ENCODE measurements at regions not wholly inside any gene's neighbourhood (a gene's known extent, or its start where the extent isn't known, plus 50 kb on each side); places are given as distances from the start of the nearest gene placed in this dataset.

DNA sequence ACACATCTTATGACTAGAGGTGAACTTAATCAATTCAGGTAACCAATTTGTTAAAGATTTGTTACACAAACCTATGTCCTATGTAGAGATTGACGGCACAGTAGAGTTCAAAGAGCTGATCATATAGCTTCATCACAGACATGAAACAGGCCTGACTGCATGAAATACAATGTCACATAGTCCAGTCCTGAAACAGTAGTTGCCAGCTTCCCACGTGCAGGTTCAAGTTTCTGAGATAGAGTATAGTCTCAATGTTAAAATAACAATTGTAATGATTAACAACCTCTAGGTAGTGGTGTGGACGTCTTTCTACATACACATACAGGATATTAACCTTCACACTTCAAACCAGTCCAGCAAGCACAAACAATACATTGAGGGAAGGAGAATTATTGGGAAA, 640.7 kb upstream of the SOX9 start:
- Histone ChIP-seq H3K27me3 (no peaks in the 10 kb centered on the region), H3K27ac (no peak overlapping the region), H3K4me3 (no peak overlapping the region), H3K4me1 (no peaks in the 10 kb centered on the region), H3K9me3 (no peaks in the 10 kb centered on the region), H3K36me3 (no peaks in the 10 kb centered on the region)
- no peak for TF ChIP-seq POLR2A (IDR thresholded peaks at IDR 0.05)
- TF ChIP-seq, protein P1, sequence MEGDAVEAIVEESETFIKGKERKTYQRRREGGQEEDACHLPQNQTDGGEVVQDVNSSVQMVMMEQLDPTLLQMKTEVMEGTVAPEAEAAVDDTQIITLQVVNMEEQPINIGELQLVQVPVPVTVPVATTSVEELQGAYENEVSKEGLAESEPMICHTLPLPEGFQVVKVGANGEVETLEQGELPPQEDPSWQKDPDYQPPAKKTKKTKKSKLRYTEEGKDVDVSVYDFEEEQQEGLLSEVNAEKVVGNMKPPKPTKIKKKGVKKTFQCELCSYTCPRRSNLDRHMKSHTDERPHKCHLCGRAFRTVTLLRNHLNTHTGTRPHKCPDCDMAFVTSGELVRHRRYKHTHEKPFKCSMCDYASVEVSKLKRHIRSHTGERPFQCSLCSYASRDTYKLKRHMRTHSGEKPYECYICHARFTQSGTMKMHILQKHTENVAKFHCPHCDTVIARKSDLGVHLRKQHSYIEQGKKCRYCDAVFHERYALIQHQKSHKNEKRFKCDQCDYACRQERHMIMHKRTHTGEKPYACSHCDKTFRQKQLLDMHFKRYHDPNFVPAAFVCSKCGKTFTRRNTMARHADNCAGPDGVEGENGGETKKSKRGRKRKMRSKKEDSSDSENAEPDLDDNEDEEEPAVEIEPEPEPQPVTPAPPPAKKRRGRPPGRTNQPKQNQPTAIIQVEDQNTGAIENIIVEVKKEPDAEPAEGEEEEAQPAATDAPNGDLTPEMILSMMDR (IDR thresholded peaks at IDR 0.05), result no peak
- no peak for DNase-seq

DNA sequence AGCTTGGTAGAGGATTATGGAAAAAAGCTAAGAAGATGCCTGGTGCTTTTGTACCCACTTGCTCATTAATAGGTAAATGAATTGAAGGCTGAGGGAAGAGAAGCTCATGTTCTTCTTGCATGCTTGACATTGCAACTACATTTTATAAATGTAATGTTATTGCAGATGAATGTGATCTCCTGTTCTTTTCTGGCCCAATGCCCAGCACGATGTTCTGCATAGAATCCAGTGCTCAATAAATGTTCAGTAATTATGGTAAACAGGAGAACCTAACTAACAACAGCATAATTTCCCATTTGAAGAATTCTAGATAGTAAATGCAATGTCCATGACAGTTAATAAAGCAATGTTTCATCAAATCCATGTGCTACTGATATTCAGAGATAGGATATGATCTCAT, 638.2 kb upstream of the SOX9 start:
- Histone ChIP-seq H3K27me3 (no peaks in the 10 kb centered on the region), H3K4me3 (no peak overlapping the region), H3K27ac (no peak overlapping the region), H3K4me1 (no peaks in the 10 kb centered on the region), H3K9me3 (no peaks in the 10 kb centered on the region), H3K36me3 (no peaks in the 10 kb centered on the region)
- no peak for DNase-seq
- no peak for TF ChIP-seq POLR2A (IDR thresholded peaks at IDR 0.05)
- TF ChIP-seq, protein P1 (IDR thresholded peaks at IDR 0.05), result no peak

DNA sequence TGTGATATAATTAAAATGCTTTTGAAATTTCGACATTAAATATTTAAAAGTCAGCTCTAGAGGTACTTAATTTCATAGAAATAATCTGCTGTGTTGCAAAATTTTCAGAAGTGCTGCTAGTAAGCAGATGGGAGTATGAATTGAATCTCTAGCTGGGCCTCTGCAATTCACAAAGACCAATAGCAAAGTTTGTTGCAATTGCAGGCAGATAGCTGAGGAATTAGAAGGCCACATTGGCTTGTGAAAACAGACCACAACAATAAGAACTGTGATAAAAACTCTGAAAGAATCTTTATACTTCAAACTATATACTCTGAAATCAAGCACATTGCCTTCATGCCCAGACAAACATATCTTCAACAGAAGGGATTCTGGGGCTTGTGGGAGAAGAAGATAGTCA, 636.3 kb upstream of the SOX9 start:
- H3K27me3 ChIP-seq, result no peaks in the 10 kb centered on the region
- H3K27ac ChIP-seq, result no peak overlapping the region
- H3K36me3 ChIP-seq, result no peaks in the 10 kb centered on the region
- TF ChIP-seq POLR2A (IDR thresholded peaks at IDR 0.05), result no peak
- TF ChIP-seq, protein P1 (IDR thresholded peaks at IDR 0.05), result no peak
- DNase-seq, result no peak
- no peak overlapping the region for H3K4me3 ChIP-seq
- H3K4me1 ChIP-seq, result no peaks in the 10 kb centered on the region
- H3K9me3 ChIP-seq, result no peaks in the 10 kb centered on the region

DNA sequence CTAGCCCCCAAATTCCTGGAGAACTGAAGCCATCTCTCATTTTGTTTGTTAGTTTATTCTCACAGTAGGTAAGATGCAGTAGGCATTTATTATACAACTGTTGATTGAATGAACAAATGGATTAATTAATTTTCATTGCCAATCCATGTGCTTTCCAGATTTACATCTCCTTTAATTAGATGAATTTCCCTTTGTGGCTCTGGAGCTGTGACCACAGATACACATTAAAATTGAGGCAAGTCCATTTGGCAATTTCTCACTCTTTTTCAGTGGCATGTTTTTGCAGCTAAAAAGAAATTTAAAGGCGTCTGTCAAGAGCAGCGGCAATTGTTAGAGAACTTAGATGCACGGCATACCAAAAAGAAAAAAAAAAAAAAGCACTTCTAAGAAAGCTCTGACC, 635.4 kb upstream of the SOX9 start:
- no peak for TF ChIP-seq POLR2A (IDR thresholded peaks at IDR 0.05)
- TF ChIP-seq, protein P1 (IDR thresholded peaks at IDR 0.05), result no peak
- Histone ChIP-seq H3K9me3 (no peaks in the 10 kb centered on the region), H3K27me3 (no peaks in the 10 kb centered on the region), H3K36me3 (no peaks in the 10 kb centered on the region), H3K4me3 (no peak overlapping the region), H3K27ac (no peak overlapping the region), H3K4me1 (no peaks in the 10 kb centered on the region)
- no peak for DNase-seq

DNA sequence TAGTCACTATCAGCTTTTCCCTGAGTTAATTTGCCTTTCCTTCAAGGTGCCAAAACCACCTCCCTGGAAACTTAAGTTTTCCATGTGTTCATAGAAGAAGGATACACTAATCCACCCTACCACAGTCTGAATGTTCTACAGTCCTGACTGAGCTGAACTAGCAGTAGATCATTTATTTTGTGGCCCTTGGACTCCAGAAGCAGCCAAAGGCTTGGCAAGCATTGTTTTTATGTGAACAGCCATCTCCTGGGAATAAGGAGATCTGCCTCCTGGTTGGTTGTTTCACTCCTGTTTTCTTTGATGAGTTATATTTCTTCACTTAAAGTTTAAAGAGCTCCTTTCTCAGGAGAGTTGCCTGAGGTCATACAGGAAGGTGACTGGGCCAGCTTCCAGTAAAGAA, 634.6 kb upstream of the SOX9 start:
- Histone ChIP-seq H3K36me3 (no peaks in the 10 kb centered on the region), H3K4me1 (no peaks in the 10 kb centered on the region), H3K4me3 (no peak overlapping the region), H3K9me3 (no peaks in the 10 kb centered on the region), H3K27ac (no peak overlapping the region), H3K27me3 (no peaks in the 10 kb centered on the region)
- TF ChIP-seq, protein P1 (IDR thresholded peaks at IDR 0.05), result no peak
- TF ChIP-seq POLR2A (IDR thresholded peaks at IDR 0.05), result no peak
- no peak for DNase-seq

DNA sequence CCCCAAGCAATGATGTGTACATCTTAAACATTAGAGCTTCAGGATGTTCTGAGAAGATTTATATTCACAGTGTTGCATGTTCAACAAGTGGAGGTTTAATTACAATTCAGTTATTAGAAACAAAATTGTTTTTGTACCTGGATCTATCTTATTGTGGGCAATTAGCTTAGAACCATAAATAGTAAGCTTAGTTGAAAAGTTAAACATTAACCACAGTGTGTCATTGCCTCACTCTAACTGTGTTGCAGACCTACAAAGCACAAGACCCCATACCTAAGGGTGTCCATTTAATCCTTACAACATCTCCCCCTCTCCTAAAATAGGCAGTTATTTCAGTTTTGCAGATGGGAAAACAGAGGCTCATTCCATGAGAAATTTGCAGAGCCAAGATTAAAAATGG, 632.0 kb upstream of the SOX9 start:
- Histone ChIP-seq H3K9me3 (no peaks in the 10 kb centered on the region), H3K4me3 (no peak overlapping the region), H3K4me1 (no peaks in the 10 kb centered on the region), H3K36me3 (no peaks in the 10 kb centered on the region), H3K27ac (no peak overlapping the region), H3K27me3 (no peaks in the 10 kb centered on the region)
- TF ChIP-seq POLR2A (IDR thresholded peaks at IDR 0.05), result no peak
- TF ChIP-seq, protein P1 (IDR thresholded peaks at IDR 0.05), result no peak
- DNase-seq, result no peak

All from Peyer's patch (tissue), 4 donors.